ENCODE measurements at regions not wholly inside any gene's neighbourhood (a gene's known extent, or its start where the extent isn't known, plus 50 kb on each side); places are given as distances from the start of the nearest gene placed in this dataset.

- no peak for TF ChIP-seq CTCF (IDR thresholded peaks at IDR 0.05; ENCODE audit: low read depth, low read length)
- H3K4me3 ChIP-seq (ENCODE audit: low read depth, low read length), result no peak overlapping the region
Observed at GRCh38 chr3:70899816-70900215, 587.4 kb upstream of the MDFIC2 start.

GRCh38 chr3:70890020-70890394 lies 577.6 kb upstream of the MDFIC2 start:
- TF ChIP-seq CTCF (IDR thresholded peaks at IDR 0.05; ENCODE audit: low read depth, low read length), result no peak
- no peak overlapping the region for H3K4me3 ChIP-seq (ENCODE audit: low read depth, low read length)

GRCh38 chr3:70889162-70890019 lies 577.0 kb upstream of the MDFIC2 start:
- H3K4me3 ChIP-seq (ENCODE audit: low read depth, low read length), result no peak overlapping the region
- no peak for TF ChIP-seq CTCF (IDR thresholded peaks at IDR 0.05; ENCODE audit: low read depth, low read length)

- H3K4me3 ChIP-seq (ENCODE audit: low read depth, low read length), result no peak overlapping the region
- no peak for TF ChIP-seq CTCF (IDR thresholded peaks at IDR 0.05; ENCODE audit: low read depth, low read length)
Observed at GRCh38 chr3:70885636-70886035, 573.2 kb upstream of the MDFIC2 start.

GRCh38 chr3:70882104-70882503 lies 569.7 kb upstream of the MDFIC2 start:
- no peak for TF ChIP-seq CTCF (IDR thresholded peaks at IDR 0.05; ENCODE audit: low read depth, low read length)
- no peak overlapping the region for H3K4me3 ChIP-seq (ENCODE audit: low read depth, low read length)

- H3K4me3 ChIP-seq (ENCODE audit: low read depth, low read length), result no peak overlapping the region
- no peak for TF ChIP-seq CTCF (IDR thresholded peaks at IDR 0.05; ENCODE audit: low read depth, low read length)
Observed at GRCh38 chr3:70880421-70880820, 568.0 kb upstream of the MDFIC2 start.

GRCh38 chr3:70876154-70876553 lies 563.7 kb upstream of the MDFIC2 start:
- no peak for TF ChIP-seq CTCF (IDR thresholded peaks at IDR 0.05; ENCODE audit: low read depth, low read length)
- no peak overlapping the region for H3K4me3 ChIP-seq (ENCODE audit: low read depth, low read length)

Measured in WI38 (cell line).